HTR-8/SVneo (cell line): ENCODE measurements at regions not wholly inside any gene's neighbourhood (a gene's known extent, or its start where the extent isn't known, plus 50 kb on each side); places are given as distances from the start of the nearest gene placed in this dataset.

Experiments used
- DNase-seq: peaks from one replicate; pipeline ENCODE4 v3.0.0; 2011; ENCODE audit warnings: low spot score, mixed read lengths; ENCODE audit not compliant: insufficient read length
- FAIRE-seq: peaks from 2 replicates; lab custom pipeline; 2011; peaks lifted over from hg19 to GRCh38; lab: Jason Lieb, UNC

GRCh38 chr2:19786408-19787058 is 115.2 kb downstream of the TTC32 start:
- no peak for FAIRE-seq
- no peak for DNase-seq

GRCh38 chr2:19785867-19786266 is 115.9 kb downstream of the TTC32 start:
- no peak for FAIRE-seq
- no peak for DNase-seq

GRCh38 chr2:19785447-19785846 is 116.3 kb downstream of the TTC32 start:
- DNase-seq (no peak), FAIRE-seq (no peak)

GRCh38 chr2:19784456-19784855 is 117.3 kb downstream of the TTC32 start:
- FAIRE-seq (peak; percentile 58), DNase-seq (no peak)

GRCh38 chr2:19783935-19784334 is 117.8 kb downstream of the TTC32 start:
- DNase-seq = no peak
- peak; percentile 94 for FAIRE-seq

- DNase-seq (no peak), FAIRE-seq (peak; percentile 20)
Observed at GRCh38 chr2:19776941-19777514, 124.8 kb downstream of the TTC32 start.

GRCh38 chr2:19775838-19776237 is 125.9 kb downstream of the TTC32 start:
- no peak for DNase-seq
- no peak for FAIRE-seq

- FAIRE-seq (no peak), DNase-seq (no peak)
Observed at GRCh38 chr2:19775315-19775714, 126.5 kb downstream of the TTC32 start.

- no peak for FAIRE-seq
- DNase-seq = no peak
Observed at GRCh38 chr2:19774805-19775176, 127.0 kb downstream of the TTC32 start.

GRCh38 chr2:19772981-19773380 is 128.8 kb downstream of the TTC32 start:
- DNase-seq (no peak), FAIRE-seq (no peak)

GRCh38 chr2:19769513-19769912 is 132.3 kb downstream of the TTC32 start:
- no peak for FAIRE-seq
- DNase-seq = no peak

- FAIRE-seq (no peak), DNase-seq (no peak)
Observed at GRCh38 chr2:19767899-19768298, 133.9 kb downstream of the TTC32 start.

GRCh38 chr2:19764998-19765397 is 136.8 kb downstream of the TTC32 start:
- FAIRE-seq (peak; percentile 52), DNase-seq (no peak)

GRCh38 chr2:19763731-19764130 is 138.1 kb downstream of the TTC32 start:
- FAIRE-seq (no peak), DNase-seq (no peak)

- no peak for DNase-seq
- FAIRE-seq = no peak
Observed at GRCh38 chr2:19762959-19763605, 138.7 kb downstream of the TTC32 start.

- no peak for DNase-seq
- no peak for FAIRE-seq
Observed at GRCh38 chr2:19762142-19762541, 139.6 kb downstream of the TTC32 start.

- FAIRE-seq (no peak), DNase-seq (no peak)
Observed at GRCh38 chr2:19759880-19760279, 141.9 kb downstream of the TTC32 start.

- DNase-seq (no peak), FAIRE-seq (no peak)
Observed at GRCh38 chr2:19758658-19759057, 143.1 kb downstream of the TTC32 start.

GRCh38 chr2:19757586-19757985 is 144.2 kb downstream of the TTC32 start:
- DNase-seq (no peak), FAIRE-seq (no peak)

GRCh38 chr2:19754907-19755306 is 146.9 kb downstream of the TTC32 start:
- FAIRE-seq (no peak), DNase-seq (no peak)

GRCh38 chr2:19753818-19754217 is 148.0 kb downstream of the TTC32 start:
- DNase-seq (no peak), FAIRE-seq (no peak)

GRCh38 chr2:19753314-19753713 is 148.5 kb downstream of the TTC32 start:
- DNase-seq = no peak
- FAIRE-seq = no peak
